ENCODE measurements at regions not wholly inside any gene's neighbourhood (a gene's known extent, or its start where the extent isn't known, plus 50 kb on each side); places are given as distances from the start of the nearest gene placed in this dataset.

GRCh38 chr4:56733352-56733751, 52.3 kb upstream of the HOPX start:
- Histone ChIP-seq H3K4me3 (no peak overlapping the region), H3K27ac (no peak overlapping the region)
- TF ChIP-seq, protein P1, sequence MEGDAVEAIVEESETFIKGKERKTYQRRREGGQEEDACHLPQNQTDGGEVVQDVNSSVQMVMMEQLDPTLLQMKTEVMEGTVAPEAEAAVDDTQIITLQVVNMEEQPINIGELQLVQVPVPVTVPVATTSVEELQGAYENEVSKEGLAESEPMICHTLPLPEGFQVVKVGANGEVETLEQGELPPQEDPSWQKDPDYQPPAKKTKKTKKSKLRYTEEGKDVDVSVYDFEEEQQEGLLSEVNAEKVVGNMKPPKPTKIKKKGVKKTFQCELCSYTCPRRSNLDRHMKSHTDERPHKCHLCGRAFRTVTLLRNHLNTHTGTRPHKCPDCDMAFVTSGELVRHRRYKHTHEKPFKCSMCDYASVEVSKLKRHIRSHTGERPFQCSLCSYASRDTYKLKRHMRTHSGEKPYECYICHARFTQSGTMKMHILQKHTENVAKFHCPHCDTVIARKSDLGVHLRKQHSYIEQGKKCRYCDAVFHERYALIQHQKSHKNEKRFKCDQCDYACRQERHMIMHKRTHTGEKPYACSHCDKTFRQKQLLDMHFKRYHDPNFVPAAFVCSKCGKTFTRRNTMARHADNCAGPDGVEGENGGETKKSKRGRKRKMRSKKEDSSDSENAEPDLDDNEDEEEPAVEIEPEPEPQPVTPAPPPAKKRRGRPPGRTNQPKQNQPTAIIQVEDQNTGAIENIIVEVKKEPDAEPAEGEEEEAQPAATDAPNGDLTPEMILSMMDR (IDR thresholded peaks at IDR 0.05), result no peak
- DNase-seq (ENCODE audit: low spot score), result no peak

DNA sequence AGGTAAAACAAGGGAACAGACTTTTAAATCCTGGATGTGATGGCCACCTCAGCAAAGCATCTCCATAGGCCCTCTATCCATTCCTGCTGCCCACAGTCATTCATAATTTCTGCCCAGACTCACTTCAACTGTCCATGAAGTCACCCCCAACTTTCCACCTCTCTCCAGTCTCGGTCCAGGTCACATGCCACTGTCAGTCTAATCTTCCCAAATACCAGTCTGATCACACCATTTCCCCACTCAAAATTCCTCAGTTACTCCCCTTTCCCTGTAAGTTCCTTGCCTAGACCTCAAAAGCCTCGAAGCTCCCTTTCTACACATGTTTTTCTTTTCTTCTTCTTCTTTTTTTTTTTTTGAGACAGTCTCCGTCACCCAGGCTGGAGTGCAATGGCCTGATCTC, 51.2 kb upstream of the HOPX start:
- no peak overlapping the region for H3K4me3 ChIP-seq
- no peak overlapping the region for H3K27ac ChIP-seq
- TF ChIP-seq, protein P1 (IDR thresholded peaks at IDR 0.05), result no peak
- no peak for DNase-seq (ENCODE audit: low spot score)

GRCh38 chr4:56731857-56732256, 50.8 kb upstream of the HOPX start:
- TF ChIP-seq, protein P1 (IDR thresholded peaks at IDR 0.05), result no peak

More at GRCh38 chr4:56731857-56732256, 50.8 kb upstream of the HOPX start:
- no peak overlapping the region for H3K4me3 ChIP-seq
- no peak for DNase-seq (ENCODE audit: low spot score)
- no peak overlapping the region for H3K27ac ChIP-seq

Measured in coronary artery (tissue), 2 donors.